COLO668 (cell line): ENCODE measurements at regions not wholly inside any gene's neighbourhood (a gene's known extent, or its start where the extent isn't known, plus 50 kb on each side); places are given as distances from the start of the nearest gene placed in this dataset.
"Not testable (repeated sequence)": the region's sequence is repeated elsewhere in the genome, so short reads cannot be mapped to it uniquely, and the experiment has no call there.

Source experiments
- DNase-seq: peaks from one replicate; lab custom pipeline; 2025; ENCODE audit not compliant: unreplicated experiment; lab: John Stamatoyannopoulos, UW

DNA sequence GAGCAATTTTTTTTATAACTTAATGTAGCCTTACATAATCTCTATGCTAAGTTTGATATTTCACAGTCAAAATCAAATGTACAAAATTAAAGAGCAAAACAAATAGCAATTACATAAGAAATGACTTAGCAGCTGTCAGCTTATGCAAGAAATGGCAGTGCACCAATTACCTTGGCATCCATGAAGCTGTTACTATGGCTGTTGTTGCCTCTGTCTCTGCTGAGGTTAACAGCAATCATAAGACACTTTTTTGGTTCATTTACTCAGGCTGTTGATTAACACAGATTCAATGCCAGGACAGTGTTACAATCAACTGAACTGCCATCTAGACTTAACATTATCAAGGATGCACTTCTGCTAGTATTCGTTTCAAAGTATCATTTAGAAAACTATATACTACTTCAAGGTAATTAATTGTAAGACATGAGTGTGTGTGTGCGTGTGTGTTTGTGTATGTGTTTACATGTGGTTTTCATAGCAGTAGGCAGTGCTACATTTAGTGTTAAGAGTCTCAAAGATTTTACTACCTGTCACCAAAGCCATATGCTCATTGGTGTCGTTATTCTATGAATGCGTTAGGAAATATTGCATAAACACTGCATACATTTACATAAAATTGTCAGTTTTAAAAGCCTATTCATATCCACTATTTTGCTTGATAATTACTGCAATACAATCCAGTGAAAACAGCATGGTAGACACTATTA lies 1084.2 kb upstream of the COX7C start:
- no peak for DNase-seq

DNA sequence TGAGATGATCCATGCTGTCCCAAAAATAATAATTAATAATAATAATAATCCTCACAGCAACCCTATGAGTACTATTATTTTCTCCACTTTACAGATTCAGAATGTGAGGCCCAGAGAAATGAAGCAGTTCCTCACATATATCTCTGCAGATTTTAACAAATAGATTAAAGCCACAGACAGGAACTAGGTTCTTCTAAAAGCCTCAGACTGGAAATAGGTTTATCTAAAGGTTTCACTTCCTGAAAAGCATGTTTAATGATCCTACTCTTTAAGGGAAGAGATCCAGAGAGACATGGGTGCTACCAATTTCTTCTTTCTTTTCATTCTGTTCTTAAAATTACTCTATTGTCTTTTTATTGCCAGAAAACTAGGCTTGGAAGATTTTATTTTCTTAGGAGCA lies 1079.4 kb upstream of the COX7C start:
- no peak for DNase-seq

GRCh38 chr5:85545129-85545528 lies 1072.6 kb upstream of the COX7C start:
- no peak for DNase-seq

- no peak for DNase-seq
Observed at GRCh38 chr5:85549229-85549628, 1068.5 kb upstream of the COX7C start.

GRCh38 chr5:85549836-85550599 lies 1067.7 kb upstream of the COX7C start:
- no peak for DNase-seq

DNA sequence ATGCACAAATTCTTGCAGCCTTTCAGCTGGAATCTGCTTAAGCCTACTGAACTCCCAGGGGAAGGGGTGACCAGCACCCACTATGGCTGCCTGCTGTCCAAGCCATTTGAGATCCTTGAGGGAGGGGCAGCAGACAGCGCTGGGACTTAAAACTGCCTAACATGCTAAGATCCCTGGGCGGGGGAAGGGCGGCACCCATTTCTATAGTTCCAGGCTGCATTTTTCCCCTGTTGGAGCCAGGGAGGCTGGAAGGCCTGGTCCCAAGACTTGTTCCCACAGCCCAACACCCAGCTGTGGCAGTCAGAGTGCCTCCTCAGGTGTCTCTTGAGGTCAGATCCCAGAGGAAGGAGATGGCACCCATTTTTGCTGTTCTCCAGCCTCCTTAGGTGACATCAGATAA lies 1061.3 kb upstream of the COX7C start:
- DNase-seq: no peak

- DNase-seq: no peak
Observed at GRCh38 chr5:85576666-85577065, 1041.1 kb upstream of the COX7C start.

DNA sequence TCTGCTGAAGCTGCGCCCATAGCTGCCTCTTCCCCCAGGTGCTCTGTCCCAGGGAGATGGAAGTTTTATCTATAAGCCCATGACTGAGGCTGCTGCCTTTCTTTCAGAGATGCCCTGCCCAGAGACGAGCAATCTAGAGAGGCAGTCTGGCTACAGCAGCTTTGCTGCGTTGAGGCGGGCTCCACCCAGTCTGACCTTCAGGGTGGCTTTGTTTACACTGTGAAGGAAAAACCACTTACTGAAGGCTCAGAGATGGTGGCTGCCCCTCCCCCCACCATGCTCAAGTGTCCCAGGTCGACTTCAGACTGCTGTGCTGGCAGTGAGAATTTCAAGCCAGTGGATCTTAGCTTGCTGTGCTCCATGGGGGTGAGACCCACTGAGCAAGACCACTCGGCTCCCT lies 1029.9 kb upstream of the COX7C start:
- DNase-seq: peak; percentile 1

GRCh38 chr5:85588268-85588667 lies 1029.5 kb upstream of the COX7C start:
- DNase-seq: not testable (repeated sequence)

- no peak for DNase-seq
Observed at GRCh38 chr5:85590764-85591163, 1027.0 kb upstream of the COX7C start.

- DNase-seq: no peak
Observed at GRCh38 chr5:85591311-85591710, 1026.4 kb upstream of the COX7C start.

GRCh38 chr5:85602843-85603242 lies 1014.9 kb upstream of the COX7C start:
- no peak for DNase-seq

GRCh38 chr5:85604378-85604777 lies 1013.4 kb upstream of the COX7C start:
- DNase-seq: no peak

GRCh38 chr5:85604786-85605185 lies 1013.0 kb upstream of the COX7C start:
- no peak for DNase-seq

GRCh38 chr5:85605381-85605780 lies 1012.4 kb upstream of the COX7C start:
- DNase-seq: no peak

- DNase-seq: no peak
Observed at GRCh38 chr5:85614489-85614888, 1003.3 kb upstream of the COX7C start.

DNA sequence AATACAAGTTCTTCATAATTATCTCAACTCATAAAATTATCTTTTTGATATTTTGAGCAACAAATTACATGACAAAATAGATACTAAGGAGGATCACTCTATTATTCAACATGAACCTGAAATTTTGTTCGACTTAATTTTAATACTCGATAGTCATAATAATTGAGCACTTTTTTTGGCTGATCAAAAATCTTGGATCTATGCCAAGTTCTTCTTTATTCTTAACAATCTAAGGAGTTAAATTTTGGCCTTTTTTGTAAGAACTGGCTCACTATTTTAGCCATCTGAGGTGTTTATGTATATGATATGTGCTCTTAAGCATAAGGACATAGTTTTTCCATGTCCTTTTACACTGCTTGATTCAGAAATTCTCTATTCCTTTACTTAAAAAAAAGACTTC lies 996.1 kb upstream of the COX7C start:
- no peak for DNase-seq

GRCh38 chr5:85628153-85628552 lies 989.6 kb upstream of the COX7C start:
- no peak for DNase-seq

DNA sequence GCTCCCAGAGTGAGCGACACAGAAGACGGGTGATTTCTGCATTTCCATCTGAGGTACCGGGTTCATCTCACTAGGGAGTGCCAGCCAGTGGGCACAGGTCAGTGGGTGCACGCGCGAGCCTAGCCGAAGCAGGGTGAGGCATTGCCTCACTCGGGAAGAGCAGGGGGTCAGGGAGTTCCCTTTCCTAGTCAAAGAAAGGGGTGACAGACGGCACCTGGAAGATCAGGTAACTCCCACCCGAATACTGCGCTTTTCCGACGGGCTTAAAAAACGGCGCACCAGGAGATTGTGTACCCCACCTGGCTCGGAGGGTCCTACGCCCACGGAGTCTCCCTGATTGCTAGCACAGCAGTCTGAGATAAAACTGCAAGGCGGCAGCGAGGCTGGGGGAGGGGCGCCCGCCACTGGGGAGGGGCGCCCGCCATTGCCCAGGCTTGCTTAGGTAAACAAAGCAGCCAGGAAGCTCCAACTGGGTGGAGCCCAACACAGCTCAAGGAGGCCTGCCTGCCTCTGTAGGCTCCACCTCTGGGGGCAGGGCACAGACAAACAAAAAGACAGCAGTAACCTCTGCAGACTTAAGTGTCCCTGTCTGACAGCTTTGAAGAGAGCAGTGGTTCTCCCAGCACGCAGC lies 979.1 kb upstream of the COX7C start:
- not testable (repeated sequence) for DNase-seq

GRCh38 chr5:85646036-85646435 lies 971.7 kb upstream of the COX7C start:
- no peak for DNase-seq

GRCh38 chr5:85646641-85647040 lies 971.1 kb upstream of the COX7C start:
- DNase-seq: no peak
